ENCODE measurements at regions not wholly inside any gene's neighbourhood (a gene's known extent, or its start where the extent isn't known, plus 50 kb on each side); places are given as distances from the start of the nearest gene placed in this dataset.

DNA sequence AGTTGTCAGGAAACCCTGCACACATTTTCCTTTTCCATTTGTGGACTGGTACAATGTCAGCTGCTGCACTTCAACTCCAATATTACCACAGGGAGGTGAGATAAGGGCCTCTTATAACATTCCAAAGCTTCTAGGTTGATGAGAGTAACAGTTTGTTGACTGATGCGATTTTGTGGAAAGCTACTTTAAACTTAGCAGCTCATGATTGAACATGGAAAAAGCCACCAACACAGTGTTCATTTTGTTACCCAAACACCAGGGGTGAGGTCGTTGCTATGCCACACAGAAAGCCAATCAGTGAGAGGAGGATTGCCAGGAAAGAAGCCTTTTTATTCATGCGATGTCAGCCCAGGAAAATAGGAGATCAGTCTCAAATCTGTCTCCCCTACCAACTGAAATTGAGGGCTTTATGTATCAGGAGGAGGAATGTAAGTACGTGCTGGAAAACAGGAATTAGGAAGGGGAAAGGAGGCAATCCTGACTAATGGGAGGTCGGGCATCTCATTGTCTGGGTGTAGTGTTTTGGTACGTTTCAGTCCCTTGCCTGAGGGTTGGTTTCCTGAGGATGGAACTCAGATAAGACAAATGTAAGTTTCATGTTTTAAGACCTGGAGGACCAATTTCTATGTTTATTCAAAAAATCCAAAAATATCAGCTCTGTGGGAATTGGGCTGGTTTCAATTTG is 92.7 kb upstream of the PLEKHA5 start:
- no peak for TF ChIP-seq MTA1 (IDR thresholded peaks at IDR 0.05; ENCODE audit: borderline replicate concordance)
- TF ChIP-seq TCF7L2 (IDR thresholded peaks at IDR 0.05; ENCODE audit: low read depth, low read length) = no peak
- TF ChIP-seq SP1 (CRISPR knock-in tag; IDR thresholded peaks at IDR 0.05) = no peak
- no peak for TF ChIP-seq ZBTB7A (IDR thresholded peaks at IDR 0.05; ENCODE audit: borderline replicate concordance, control insufficient read depth, low read depth, low read length)
- TF ChIP-seq, protein P1, sequence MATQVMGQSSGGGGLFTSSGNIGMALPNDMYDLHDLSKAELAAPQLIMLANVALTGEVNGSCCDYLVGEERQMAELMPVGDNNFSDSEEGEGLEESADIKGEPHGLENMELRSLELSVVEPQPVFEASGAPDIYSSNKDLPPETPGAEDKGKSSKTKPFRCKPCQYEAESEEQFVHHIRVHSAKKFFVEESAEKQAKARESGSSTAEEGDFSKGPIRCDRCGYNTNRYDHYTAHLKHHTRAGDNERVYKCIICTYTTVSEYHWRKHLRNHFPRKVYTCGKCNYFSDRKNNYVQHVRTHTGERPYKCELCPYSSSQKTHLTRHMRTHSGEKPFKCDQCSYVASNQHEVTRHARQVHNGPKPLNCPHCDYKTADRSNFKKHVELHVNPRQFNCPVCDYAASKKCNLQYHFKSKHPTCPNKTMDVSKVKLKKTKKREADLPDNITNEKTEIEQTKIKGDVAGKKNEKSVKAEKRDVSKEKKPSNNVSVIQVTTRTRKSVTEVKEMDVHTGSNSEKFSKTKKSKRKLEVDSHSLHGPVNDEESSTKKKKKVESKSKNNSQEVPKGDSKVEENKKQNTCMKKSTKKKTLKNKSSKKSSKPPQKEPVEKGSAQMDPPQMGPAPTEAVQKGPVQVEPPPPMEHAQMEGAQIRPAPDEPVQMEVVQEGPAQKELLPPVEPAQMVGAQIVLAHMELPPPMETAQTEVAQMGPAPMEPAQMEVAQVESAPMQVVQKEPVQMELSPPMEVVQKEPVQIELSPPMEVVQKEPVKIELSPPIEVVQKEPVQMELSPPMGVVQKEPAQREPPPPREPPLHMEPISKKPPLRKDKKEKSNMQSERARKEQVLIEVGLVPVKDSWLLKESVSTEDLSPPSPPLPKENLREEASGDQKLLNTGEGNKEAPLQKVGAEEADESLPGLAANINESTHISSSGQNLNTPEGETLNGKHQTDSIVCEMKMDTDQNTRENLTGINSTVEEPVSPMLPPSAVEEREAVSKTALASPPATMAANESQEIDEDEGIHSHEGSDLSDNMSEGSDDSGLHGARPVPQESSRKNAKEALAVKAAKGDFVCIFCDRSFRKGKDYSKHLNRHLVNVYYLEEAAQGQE (IDR thresholded peaks at IDR 0.05; ENCODE audit: borderline replicate concordance) = no peak
- TF ChIP-seq, protein P1 (CRISPR knock-in tag; IDR thresholded peaks at IDR 0.05; ENCODE audit: low read depth) = no peak
- no peak for TF ChIP-seq KDM4B (IDR thresholded peaks at IDR 0.05; ENCODE audit: borderline replicate concordance in 2 of 2, low read depth in 1 of 2)
- TF ChIP-seq RBM22 (IDR thresholded peaks at IDR 0.05; ENCODE audit: low read depth, low read length, poor library complexity, severe bottlenecking) = no peak
- TF ChIP-seq, protein P2, sequence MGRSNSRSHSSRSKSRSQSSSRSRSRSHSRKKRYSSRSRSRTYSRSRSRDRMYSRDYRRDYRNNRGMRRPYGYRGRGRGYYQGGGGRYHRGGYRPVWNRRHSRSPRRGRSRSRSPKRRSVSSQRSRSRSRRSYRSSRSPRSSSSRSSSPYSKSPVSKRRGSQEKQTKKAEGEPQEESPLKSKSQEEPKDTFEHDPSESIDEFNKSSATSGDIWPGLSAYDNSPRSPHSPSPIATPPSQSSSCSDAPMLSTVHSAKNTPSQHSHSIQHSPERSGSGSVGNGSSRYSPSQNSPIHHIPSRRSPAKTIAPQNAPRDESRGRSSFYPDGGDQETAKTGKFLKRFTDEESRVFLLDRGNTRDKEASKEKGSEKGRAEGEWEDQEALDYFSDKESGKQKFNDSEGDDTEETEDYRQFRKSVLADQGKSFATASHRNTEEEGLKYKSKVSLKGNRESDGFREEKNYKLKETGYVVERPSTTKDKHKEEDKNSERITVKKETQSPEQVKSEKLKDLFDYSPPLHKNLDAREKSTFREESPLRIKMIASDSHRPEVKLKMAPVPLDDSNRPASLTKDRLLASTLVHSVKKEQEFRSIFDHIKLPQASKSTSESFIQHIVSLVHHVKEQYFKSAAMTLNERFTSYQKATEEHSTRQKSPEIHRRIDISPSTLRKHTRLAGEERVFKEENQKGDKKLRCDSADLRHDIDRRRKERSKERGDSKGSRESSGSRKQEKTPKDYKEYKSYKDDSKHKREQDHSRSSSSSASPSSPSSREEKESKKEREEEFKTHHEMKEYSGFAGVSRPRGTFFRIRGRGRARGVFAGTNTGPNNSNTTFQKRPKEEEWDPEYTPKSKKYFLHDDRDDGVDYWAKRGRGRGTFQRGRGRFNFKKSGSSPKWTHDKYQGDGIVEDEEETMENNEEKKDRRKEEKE (IDR thresholded peaks at IDR 0.05; ENCODE audit: borderline replicate concordance in 1 of 2, control insufficient read depth in 1 of 2, low read depth in 2 of 2, low read length in 1 of 2) = no peak

Data from K562 (cell line).